Femur (tissue), 1 donor: ENCODE measurements at regions not wholly inside any gene's neighbourhood (a gene's known extent, or its start where the extent isn't known, plus 50 kb on each side); places are given as distances from the start of the nearest gene placed in this dataset.
A peak's percentile ranks its signal among the peaks of the same experiment; 100 is the strongest.
"Not testable (repeated sequence)": the region's sequence is repeated elsewhere in the genome, so short reads cannot be mapped to it uniquely, and the experiment has no call there.

Experiments
- DNase-seq: peaks from one replicate; pipeline ENCODE4 v3.0.0-alpha.2; 2017

GRCh38 chr4:10879411-10880110, 195.0 kb upstream of the CLNK start:
- DNase-seq, result no peak

- no peak for DNase-seq
Measured at GRCh38 chr4:10878861-10879260, 194.3 kb upstream of the CLNK start.

- no peak for DNase-seq
Measured at GRCh38 chr4:10877076-10877475, 192.5 kb upstream of the CLNK start.

GRCh38 chr4:10875144-10875799, 190.7 kb upstream of the CLNK start:
- no peak for DNase-seq

- DNase-seq, result no peak
Measured at GRCh38 chr4:10873809-10874208, 189.2 kb upstream of the CLNK start.

- no peak for DNase-seq
Measured at GRCh38 chr4:10872833-10873517, 188.4 kb upstream of the CLNK start.

GRCh38 chr4:10866666-10867065, 182.1 kb upstream of the CLNK start:
- no peak for DNase-seq

GRCh38 chr4:10861036-10861435, 176.5 kb upstream of the CLNK start:
- no peak for DNase-seq

GRCh38 chr4:10856271-10856782, 171.8 kb upstream of the CLNK start:
- DNase-seq, result no peak

- no peak for DNase-seq
Measured at GRCh38 chr4:10853196-10853595, 168.6 kb upstream of the CLNK start.

- no peak for DNase-seq
Measured at GRCh38 chr4:10841697-10842096, 157.1 kb upstream of the CLNK start.

GRCh38 chr4:10837151-10837550, 152.6 kb upstream of the CLNK start:
- DNase-seq, result no peak

- no peak for DNase-seq
Measured at GRCh38 chr4:10832806-10833628, 148.4 kb upstream of the CLNK start.

GRCh38 chr4:10831727-10832408, 147.3 kb upstream of the CLNK start:
- DNase-seq, result no peak

- not testable (repeated sequence) for DNase-seq
Measured at GRCh38 chr4:10828918-10829538, 144.5 kb upstream of the CLNK start.

GRCh38 chr4:10821826-10822225, 137.3 kb upstream of the CLNK start:
- no peak for DNase-seq

GRCh38 chr4:10816571-10816970, 132.0 kb upstream of the CLNK start:
- DNase-seq, result no peak

- peak; percentile 28 for DNase-seq
Measured at GRCh38 chr4:10811991-10812390, 127.4 kb upstream of the CLNK start.

- no peak for DNase-seq
Measured at GRCh38 chr4:10810411-10810810, 125.8 kb upstream of the CLNK start.

GRCh38 chr4:10809905-10810304, 125.3 kb upstream of the CLNK start:
- DNase-seq, result no peak

- DNase-seq, result peak; percentile 88
Measured at GRCh38 chr4:10808591-10808990, 124.0 kb upstream of the CLNK start.
